Pancreas (tissue), 10 donors: ENCODE measurements at regions not wholly inside any gene's neighbourhood (a gene's known extent, or its start where the extent isn't known, plus 50 kb on each side); places are given as distances from the start of the nearest gene placed in this dataset.

ENCODE experiments used
- ATAC-seq, 4 donors: fragments of 200-7000 bp; cut with Tn5 transposase; one replicate each; pipeline versions ENCODE4 v1.8.0 to v1.9.1; 2020; ENCODE audit warnings: mild to moderate bottlenecking in 4 of 4, moderate library complexity in 4 of 4
- DNase-seq, 6 donors: peaks; one replicate each; pipeline ENCODE4 v3.0.0-alpha.2; 2020
- FAIRE-seq: peaks from 2 replicates; lab custom pipeline; 2012; peaks lifted over from hg19 to GRCh38; lab: Jason Lieb, UNC
- H3K27ac ChIP-seq, 4 donors: fragments of 200-600 bp; sonication (generic); 1 replicate in 3 of 4; 2 replicates in 1 of 4; pipeline versions ENCODE4 v1.5.0 to v1.8.0; 2020
- H3K27me3 ChIP-seq, 4 donors: fragments of 200-600 bp; one replicate each; pipeline ENCODE4 v1.8.0; 2021
- H3K36me3 ChIP-seq, 3 donors: fragments of 200-600 bp; sonication (generic) in 1 of 3; one replicate each; pipeline versions ENCODE4 v1.5.0 to v1.8.0; 2020 to 2021
- H3K4me1 ChIP-seq, 3 donors: fragments of 200-600 bp; one replicate each; pipeline ENCODE4 v1.8.0; 2021
- H3K4me3 ChIP-seq, 4 donors: fragments of 200-600 bp; sonication (generic) in 2 of 4; one replicate each; pipeline versions ENCODE4 v1.5.0 to v1.8.0; 2020 to 2021
- H3K9me3 ChIP-seq, 4 donors: fragments of 200-600 bp; one replicate each; pipeline ENCODE4 v1.8.0; 2021
- WGBS, 2 donors: extraction: QIAGEN DNeasy Blood & Tissue Kit; methylation state at CpG; one replicate each; pipeline ENCODE4 v1.1.7; 2013; 5-methylcytosine and 5-hydroxymethylcytosine counted together
- intact Hi-C, 3 donors: fragments of 100-400 bp; cut with DNase I; formaldehyde crosslinking; loops; one replicate each; pipeline versions ENCODE4 v1.11.1 to v1.14.2; 2022
- TF ChIP-seq, protein P1 (sequence below), 4 donors: fragments of 200-600 bp; sonication (generic) in 3 of 4; IDR thresholded peaks; one replicate each; pipeline versions ENCODE4 v1.5.0 to v1.8.0; 2021; ENCODE audit warnings: antibody characterized with exemption in 4 of 4
- donor health status: healthy with polysubstance abuse.
- donor health status: DM: no; HTN: no; CAD: no; lungs with moderate emphysema.
- donor health status: DM: no; HTN: no; CAD: no.
- donor health status: control.
- donor health status: control.
- donor health status: Bipolar disorder and iron deficiency.
- donor health status: DM: yes; HTN: yes; CAD: no.
- donor health status: DM: no; HTN: no; CAD: no.
- donor health status: DM: no; HTN: no; CAD: no.
- donor health status: DM: yes; HTN: yes; CAD: no.

DNA sequence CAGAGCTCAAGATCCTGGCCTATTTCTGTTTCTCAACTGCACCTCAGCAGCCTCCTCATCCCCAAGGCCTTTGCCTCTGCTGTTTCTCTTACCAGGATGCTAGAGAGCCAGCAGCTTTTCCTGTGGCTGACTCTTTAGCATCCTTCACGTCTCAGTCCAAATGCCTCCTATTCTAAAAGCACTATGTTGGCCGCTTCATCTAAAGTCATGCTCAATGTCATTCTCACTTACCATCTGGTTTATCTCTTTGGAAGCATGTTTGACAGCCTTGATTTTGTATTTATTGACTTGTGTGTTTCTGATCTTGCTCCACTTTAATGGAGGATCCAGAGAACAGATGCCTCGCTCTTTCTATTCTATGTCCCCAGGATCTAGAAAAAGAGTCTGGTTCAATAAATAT is 351.8 kb upstream of the CDH11 start:
- intact Hi-C loops, result no loop called here
- no peaks in the 10 kb centered on the region for H3K4me1 ChIP-seq
- 75 to 78% methylated on average over 3 of the region's 3 CpGs for WGBS, 2 donors
- TF ChIP-seq, protein P1, sequence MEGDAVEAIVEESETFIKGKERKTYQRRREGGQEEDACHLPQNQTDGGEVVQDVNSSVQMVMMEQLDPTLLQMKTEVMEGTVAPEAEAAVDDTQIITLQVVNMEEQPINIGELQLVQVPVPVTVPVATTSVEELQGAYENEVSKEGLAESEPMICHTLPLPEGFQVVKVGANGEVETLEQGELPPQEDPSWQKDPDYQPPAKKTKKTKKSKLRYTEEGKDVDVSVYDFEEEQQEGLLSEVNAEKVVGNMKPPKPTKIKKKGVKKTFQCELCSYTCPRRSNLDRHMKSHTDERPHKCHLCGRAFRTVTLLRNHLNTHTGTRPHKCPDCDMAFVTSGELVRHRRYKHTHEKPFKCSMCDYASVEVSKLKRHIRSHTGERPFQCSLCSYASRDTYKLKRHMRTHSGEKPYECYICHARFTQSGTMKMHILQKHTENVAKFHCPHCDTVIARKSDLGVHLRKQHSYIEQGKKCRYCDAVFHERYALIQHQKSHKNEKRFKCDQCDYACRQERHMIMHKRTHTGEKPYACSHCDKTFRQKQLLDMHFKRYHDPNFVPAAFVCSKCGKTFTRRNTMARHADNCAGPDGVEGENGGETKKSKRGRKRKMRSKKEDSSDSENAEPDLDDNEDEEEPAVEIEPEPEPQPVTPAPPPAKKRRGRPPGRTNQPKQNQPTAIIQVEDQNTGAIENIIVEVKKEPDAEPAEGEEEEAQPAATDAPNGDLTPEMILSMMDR (IDR thresholded peaks at IDR 0.05), result no peak
- DNase-seq (no peak), FAIRE-seq (no peak), ATAC-seq (no peak)
- no peak overlapping the region for H3K27ac ChIP-seq
- no peak overlapping the region for H3K4me3 ChIP-seq
- no peaks in the 10 kb centered on the region for H3K36me3 ChIP-seq
- no peaks in the 10 kb centered on the region for H3K27me3 ChIP-seq
- H3K9me3 ChIP-seq, result no peaks in the 10 kb centered on the region

DNA sequence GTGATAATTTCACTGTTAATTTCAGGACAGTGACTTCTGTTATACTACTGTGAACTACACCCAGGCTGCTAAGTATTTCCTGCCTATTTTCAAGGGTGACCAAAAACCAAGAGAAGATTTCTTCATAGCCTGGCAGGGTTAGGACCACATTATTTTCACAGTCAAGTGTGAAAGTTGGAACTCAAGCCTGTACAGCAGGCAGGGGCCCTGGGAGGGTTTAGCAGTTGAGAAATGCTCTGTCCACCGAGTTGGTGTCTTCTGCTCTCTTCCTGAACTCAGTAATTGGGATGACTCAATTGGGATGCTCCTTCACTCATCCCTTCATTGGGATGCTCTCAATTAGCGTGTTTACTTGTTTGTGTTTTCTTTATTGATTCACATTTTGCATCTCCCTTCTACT is 347.3 kb upstream of the CDH11 start:
- Histone ChIP-seq H3K4me1 (no peaks in the 10 kb centered on the region), H3K36me3 (no peaks in the 10 kb centered on the region), H3K4me3 (no peak overlapping the region), H3K9me3 (no peaks in the 10 kb centered on the region), H3K27ac (no peak overlapping the region), H3K27me3 (no peaks in the 10 kb centered on the region)
- ATAC-seq, result no peak
- 36 to 50% methylated on average over 2 of the region's 2 CpGs for WGBS, 2 donors
- TF ChIP-seq, protein P1 (IDR thresholded peaks at IDR 0.05), result no peak
- intact Hi-C loops, result no loop called here
- no peak for DNase-seq
- no peak for FAIRE-seq

DNA sequence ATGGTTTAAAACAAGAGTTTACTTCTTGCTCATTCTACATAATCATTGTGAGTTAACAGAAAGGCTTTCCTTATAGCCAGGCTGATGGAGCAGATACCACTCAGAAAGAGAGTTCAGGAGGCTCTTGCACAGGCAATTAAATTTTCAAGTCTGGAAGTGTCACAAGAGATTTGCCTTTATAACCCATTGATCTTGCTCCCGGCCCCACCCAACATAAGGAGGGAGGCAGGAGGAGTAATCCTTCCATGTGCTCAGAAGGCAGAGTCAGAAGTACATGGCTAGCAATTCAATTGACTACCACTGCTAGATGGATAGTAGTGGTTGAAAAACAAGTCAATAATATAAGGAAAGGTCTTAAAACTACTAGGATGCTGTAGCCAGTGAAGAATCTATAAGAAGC is 346.3 kb upstream of the CDH11 start:
- TF ChIP-seq, protein P1 (IDR thresholded peaks at IDR 0.05), result no peak
- Histone ChIP-seq H3K4me3 (no peak overlapping the region), H3K27me3 (no peaks in the 10 kb centered on the region), H3K4me1 (no peaks in the 10 kb centered on the region), H3K36me3 (no peaks in the 10 kb centered on the region), H3K9me3 (no peaks in the 10 kb centered on the region), H3K27ac (no peak overlapping the region)
- intact Hi-C loops, result no loop called here
- no peak for FAIRE-seq
- no peak for ATAC-seq
- WGBS, 2 donors, result 55 to 64% methylated on average over 1 of the region's 1 CpG
- DNase-seq, result no peak

DNA sequence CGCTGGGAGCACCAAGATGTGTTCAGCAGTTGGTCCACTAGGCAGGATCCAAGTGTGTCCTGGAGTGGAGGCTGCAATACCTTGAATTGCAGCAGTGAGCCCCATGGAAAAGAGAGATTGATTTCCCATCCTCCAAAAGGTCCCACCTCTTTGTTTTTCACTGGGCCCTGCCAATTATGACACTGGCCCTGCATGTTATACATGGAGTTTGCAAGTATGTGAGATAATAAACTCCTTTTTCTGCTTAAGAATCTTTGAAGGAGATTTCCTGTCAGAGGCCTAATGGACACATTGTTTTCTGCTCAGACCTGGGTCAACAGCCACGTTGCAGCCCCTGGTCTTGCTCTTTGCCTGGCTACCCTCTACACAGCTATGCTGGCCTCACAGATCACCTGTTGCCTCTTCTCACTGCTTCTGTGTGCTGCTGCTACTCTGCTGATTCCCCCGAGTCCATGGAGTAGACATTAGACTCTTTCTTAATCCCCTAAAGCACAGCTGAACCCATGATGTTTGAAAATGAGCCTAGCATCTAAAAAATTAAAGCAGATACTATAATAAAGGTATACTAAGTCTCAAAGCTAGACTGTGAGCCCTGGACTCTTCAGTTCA is 341.9 kb upstream of the CDH11 start:
- no peak for DNase-seq
- Histone ChIP-seq H3K27ac (no peak overlapping the region), H3K27me3 (no peaks in the 10 kb centered on the region), H3K4me1 (no peaks in the 10 kb centered on the region), H3K4me3 (no peak overlapping the region), H3K9me3 (no peaks in the 10 kb centered on the region), H3K36me3 (no peaks in the 10 kb centered on the region)
- no peak for ATAC-seq
- intact Hi-C loops, result no loop called here
- 41 to 51% methylated on average over 3 of the region's 3 CpGs for WGBS, 2 donors
- no peak for FAIRE-seq
- TF ChIP-seq, protein P1 (IDR thresholded peaks at IDR 0.05), result no peak

DNA sequence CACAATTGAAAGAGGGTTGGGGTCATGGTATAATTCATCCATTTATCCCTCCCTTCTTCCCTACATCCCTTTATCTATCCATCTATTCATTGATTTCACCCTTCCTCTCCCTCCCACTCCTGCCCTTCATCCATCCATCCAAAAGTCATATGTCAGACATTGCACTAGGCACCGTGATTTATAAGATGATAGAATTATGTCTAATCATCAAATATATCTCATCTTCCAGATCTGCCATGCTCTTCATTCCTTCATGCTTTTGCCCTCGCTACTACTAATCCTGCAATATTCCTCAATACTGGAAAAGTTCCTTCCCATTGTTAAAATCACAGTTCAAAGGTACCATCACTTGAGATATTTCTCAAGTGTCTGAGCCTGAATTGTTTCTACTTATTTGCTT is 335.2 kb upstream of the CDH11 start:
- no peak for DNase-seq
- no peaks in the 10 kb centered on the region for H3K27me3 ChIP-seq
- no peak for ATAC-seq
- intact Hi-C loops, result no loop called here
- TF ChIP-seq, protein P1 (IDR thresholded peaks at IDR 0.05), result no peak
- 56 to 73% methylated on average over 2 of the region's 2 CpGs for WGBS, 2 donors
- no peak overlapping the region for H3K27ac ChIP-seq
- FAIRE-seq, result no peak
- no peak overlapping the region for H3K4me3 ChIP-seq
- no peaks in the 10 kb centered on the region for H3K4me1 ChIP-seq
- no peaks in the 10 kb centered on the region for H3K9me3 ChIP-seq
- H3K36me3 ChIP-seq, result no peaks in the 10 kb centered on the region
